DND-41 (cell line): ENCODE measurements at regions not wholly inside any gene's neighbourhood (a gene's known extent, or its start where the extent isn't known, plus 50 kb on each side); places are given as distances from the start of the nearest gene placed in this dataset.

Experiments
- ATAC-seq: fragments of 200-7000 bp; cut with Tn5 transposase; 3 replicates; pipeline ENCODE4 v1.9.1; 2021; ENCODE audit warnings: low read depth; ENCODE audit not compliant: insufficient read depth
- DNase-seq: peaks from one replicate; pipeline ENCODE4 v3.0.0-alpha.2; 2020
- H2AFZ ChIP-seq: 2 replicates; pipeline ENCODE4 v1.6.0; 2012; ENCODE audit warnings: low read depth, low read length
- H3K27ac ChIP-seq: 2 replicates; pipeline ENCODE4 v1.5.1; 2012; ENCODE audit warnings: low read length, inconsistent platforms
- H3K27me3 ChIP-seq: fragments of 200-600 bp; sonication (generic); 2 replicates; pipeline ENCODE4 v1.6.0; 2012; ENCODE audit warnings: low read length, mild to moderate bottlenecking, inconsistent platforms; ENCODE audit not compliant: insufficient read depth, poor library complexity
- H3K36me3 ChIP-seq: 2 replicates; pipeline ENCODE4 v1.5.1; 2012; ENCODE audit warnings: low read length, inconsistent platforms; ENCODE audit not compliant: insufficient read depth
- H3K4me1 ChIP-seq: 2 replicates; pipeline ENCODE4 v1.5.1; 2012; ENCODE audit warnings: mild to moderate bottlenecking, low read length; ENCODE audit not compliant: insufficient read depth
- H3K4me2 ChIP-seq: 2 replicates; pipeline ENCODE4 v1.6.0; 2012; ENCODE audit warnings: mild to moderate bottlenecking, moderate library complexity, low read length, inconsistent platforms; ENCODE audit not compliant: insufficient read depth
- H3K4me3 ChIP-seq, 2 experiments: fragments of 200-600 bp in 1 of 2; shearing (Covaris generic) in 1 of 2; 2 replicates each; pipeline ENCODE4 v1.5.1; 2012 to 2016; ENCODE audit warnings: inconsistent platforms in 2 of 2, low read length in 2 of 2, mild to moderate bottlenecking in 2 of 2, low read depth in 1 of 2, moderate library complexity in 1 of 2
- H3K79me2 ChIP-seq: 2 replicates; pipeline ENCODE4 v1.6.0; 2012; ENCODE audit warnings: low read length, inconsistent platforms; ENCODE audit not compliant: insufficient read depth
- H3K9ac ChIP-seq: 2 replicates; pipeline ENCODE4 v1.6.0; 2012; ENCODE audit warnings: low read depth, mild to moderate bottlenecking, inconsistent platforms, low read length, moderate library complexity
- H3K9me3 ChIP-seq: 2 replicates; pipeline ENCODE4 v1.5.1; 2012; ENCODE audit warnings: low read length, moderate library complexity, mild to moderate bottlenecking, inconsistent platforms; ENCODE audit not compliant: insufficient read depth, severe bottlenecking
- H4K20me1 ChIP-seq: 2 replicates; pipeline ENCODE4 v1.6.0; 2012; ENCODE audit warnings: low read length; ENCODE audit not compliant: insufficient read depth
- EZH2 ChIP-seq: IDR thresholded peaks from 3 replicates; pipeline ENCODE4 v1.6.1; 2012; ENCODE audit warnings: borderline replicate concordance, low read depth, mild to moderate bottlenecking, moderate library complexity, low read length, inconsistent platforms; ENCODE audit not compliant: severe bottlenecking
- TF ChIP-seq, protein P1 (sequence below): IDR thresholded peaks from 2 replicates; pipeline ENCODE4 v1.5.1; 2012; ENCODE audit warnings: borderline replicate concordance, low read length, moderate library complexity, mild to moderate bottlenecking; ENCODE audit not compliant: poor library complexity, severe bottlenecking; ENCODE audit errors: extremely low read depth

DNA sequence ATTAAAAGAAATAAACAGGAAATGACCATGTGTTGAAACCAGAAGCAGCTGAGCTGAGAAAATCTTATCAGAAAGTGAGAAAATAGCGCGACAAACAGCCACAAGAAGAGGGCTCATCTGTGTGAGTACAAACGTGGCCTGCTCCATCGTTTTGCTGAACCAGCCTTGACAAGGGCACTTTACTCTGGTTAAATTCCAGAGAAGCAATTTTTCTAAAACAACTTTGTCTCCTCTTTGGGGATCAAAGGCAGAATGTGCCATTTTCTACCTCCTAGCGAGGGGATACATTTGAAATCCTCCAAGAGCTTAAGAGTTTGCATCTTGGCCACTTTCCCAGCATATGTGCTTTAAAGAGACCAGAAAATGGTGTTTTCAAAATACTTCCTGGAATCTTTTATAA, 51.3 kb upstream of the VIPR2 start:
- Histone ChIP-seq H3K4me3 (no peak overlapping the region), H2AFZ (peak overlapping the region; percentile 67), H3K27ac (peak overlapping the region; percentile 89), H3K9me3 (no peaks in the 10 kb centered on the region), H3K9ac (peak overlapping the region; percentile 49), H3K36me3 (no peaks in the 10 kb centered on the region), H3K27me3 (no peaks in the 10 kb centered on the region), H3K4me1 (peaks cover 40% of the 10 kb centered on the region), H3K79me2 (no peaks in the 10 kb centered on the region), H4K20me1 (no peaks in the 10 kb centered on the region), H3K4me2 (peak overlapping the region; percentile 64; the same call in 1 of the 2 replicates)
- peak; percentile 26; the same call in 1 of the 3 replicates for ATAC-seq
- peak; percentile 43 for DNase-seq
- TF ChIP-seq EZH2: no peak
- TF ChIP-seq, protein P1, sequence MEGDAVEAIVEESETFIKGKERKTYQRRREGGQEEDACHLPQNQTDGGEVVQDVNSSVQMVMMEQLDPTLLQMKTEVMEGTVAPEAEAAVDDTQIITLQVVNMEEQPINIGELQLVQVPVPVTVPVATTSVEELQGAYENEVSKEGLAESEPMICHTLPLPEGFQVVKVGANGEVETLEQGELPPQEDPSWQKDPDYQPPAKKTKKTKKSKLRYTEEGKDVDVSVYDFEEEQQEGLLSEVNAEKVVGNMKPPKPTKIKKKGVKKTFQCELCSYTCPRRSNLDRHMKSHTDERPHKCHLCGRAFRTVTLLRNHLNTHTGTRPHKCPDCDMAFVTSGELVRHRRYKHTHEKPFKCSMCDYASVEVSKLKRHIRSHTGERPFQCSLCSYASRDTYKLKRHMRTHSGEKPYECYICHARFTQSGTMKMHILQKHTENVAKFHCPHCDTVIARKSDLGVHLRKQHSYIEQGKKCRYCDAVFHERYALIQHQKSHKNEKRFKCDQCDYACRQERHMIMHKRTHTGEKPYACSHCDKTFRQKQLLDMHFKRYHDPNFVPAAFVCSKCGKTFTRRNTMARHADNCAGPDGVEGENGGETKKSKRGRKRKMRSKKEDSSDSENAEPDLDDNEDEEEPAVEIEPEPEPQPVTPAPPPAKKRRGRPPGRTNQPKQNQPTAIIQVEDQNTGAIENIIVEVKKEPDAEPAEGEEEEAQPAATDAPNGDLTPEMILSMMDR: no peak
